KG1 (cell line): ENCODE measurements at regions not wholly inside any gene's neighbourhood (a gene's known extent, or its start where the extent isn't known, plus 50 kb on each side); places are given as distances from the start of the nearest gene placed in this dataset.

Experiments used
- DNase-seq: peaks from one replicate; lab custom pipeline; 2025; lab: John Stamatoyannopoulos, UW

DNA sequence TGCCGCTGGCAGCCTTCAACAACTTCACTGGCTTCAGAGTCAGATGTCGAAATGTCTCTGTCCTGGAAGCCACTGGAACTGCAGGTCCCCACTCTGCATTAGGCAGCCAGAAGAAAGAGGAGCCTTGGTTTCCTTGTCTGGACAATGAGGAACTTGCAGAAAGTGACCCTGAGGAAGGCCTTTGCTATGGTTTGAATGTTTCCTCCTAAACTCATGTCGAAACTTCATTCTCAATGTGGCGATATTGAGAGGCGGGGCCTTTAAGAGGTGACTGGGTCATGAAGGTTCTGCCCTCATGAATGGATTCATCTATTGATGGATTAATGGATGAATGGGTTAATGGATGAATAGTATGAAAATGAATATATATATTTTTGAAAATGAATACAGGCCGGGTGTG is 61.6 kb upstream of the GPR26 start:
- no peak for DNase-seq

GRCh38 chr10:123606006-123606405 is 60.1 kb upstream of the GPR26 start:
- DNase-seq = no peak

DNA sequence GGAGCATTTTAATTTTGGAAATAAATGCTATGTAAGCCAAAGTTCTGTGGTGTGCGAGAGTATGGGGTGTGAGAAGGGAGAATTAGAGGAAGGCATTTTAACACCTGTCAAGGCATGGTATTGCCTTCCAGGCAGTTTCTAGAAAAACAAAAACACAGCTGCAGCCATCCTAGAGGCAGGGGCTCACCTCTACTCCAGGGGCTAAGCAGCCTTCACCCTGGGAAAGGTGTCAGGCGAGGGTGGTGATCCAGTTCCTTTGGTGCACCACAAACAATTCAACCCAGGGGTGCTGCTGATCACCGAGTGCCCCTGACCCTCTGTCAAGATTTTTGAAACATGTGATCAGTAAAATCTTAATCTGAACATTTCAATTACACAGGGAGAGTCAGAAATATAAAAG is 59.2 kb upstream of the GPR26 start:
- DNase-seq = no peak

GRCh38 chr10:123607386-123607785 is 58.8 kb upstream of the GPR26 start:
- no peak for DNase-seq

DNA sequence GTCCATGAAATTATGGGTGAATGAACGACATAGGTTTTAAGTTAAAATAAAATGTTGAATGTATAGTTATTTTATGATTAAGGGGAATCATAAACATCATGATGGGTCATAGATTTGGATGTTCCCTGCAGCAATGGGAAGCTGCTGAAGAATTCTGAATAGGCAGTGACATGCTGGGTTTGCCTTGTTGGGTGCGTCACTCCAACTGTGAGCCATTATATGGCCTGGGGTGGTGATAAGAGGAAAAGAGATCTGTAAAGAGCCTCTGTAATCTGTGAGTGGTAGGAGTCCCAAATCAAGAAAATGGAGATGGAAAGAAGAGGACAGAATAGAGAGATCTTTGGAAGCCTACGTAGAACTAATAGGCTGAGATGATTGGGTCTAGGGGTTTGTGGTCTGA is 58.1 kb upstream of the GPR26 start:
- no peak for DNase-seq

DNA sequence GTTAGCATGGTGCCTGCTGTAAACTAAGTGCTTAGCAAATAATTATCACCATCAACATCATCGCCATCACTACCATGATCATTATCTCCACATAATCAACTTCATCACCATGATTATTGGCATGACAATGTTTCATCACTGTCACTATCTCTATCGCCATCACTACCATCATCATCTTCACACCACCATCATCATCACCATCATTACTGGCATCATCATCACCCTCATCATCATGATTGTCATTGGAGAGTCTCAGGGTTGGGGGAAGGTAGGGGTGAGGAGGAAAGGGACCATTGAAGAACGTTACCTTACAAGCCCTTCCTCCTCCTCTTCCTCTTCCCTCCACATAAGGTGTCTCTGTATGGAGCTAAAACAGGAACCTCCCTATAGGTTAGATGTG is 54.9 kb upstream of the GPR26 start:
- DNase-seq = no peak

GRCh38 chr10:123611876-123612275 is 54.3 kb upstream of the GPR26 start:
- DNase-seq = no peak

GRCh38 chr10:123613346-123613850 is 52.8 kb upstream of the GPR26 start:
- DNase-seq = no peak

DNA sequence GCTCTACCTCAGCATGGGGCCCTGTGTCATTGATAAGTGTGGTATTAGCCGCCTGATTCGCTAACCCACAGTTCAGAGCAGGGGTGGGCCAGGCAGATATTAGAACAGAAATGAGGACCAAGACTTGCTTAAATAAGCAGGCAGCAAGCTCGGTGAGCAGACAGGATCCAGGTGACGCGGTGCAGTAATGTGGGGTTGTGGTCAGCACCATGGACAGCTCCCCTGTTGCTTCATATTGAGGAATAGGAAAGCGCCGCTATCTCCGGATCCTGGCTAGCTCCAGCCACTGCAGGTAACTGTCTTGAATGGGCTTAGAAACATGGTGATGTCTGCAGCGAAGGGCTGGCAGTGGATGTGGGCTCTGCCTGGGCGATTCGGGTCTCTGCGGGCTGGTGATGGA is 51.3 kb upstream of the GPR26 start:
- DNase-seq = peak; percentile 19
